HL-60 (cell line): ENCODE measurements at regions not wholly inside any gene's neighbourhood (a gene's known extent, or its start where the extent isn't known, plus 50 kb on each side); places are given as distances from the start of the nearest gene placed in this dataset.

Experiments used
- DNase-seq, 2 experiments: peaks; one replicate each; pipeline ENCODE4 v3.0.0-alpha.2; 2010 to 2020; ENCODE audit warnings: low read depth in 1 of 2, low spot score in 1 of 2
- H3K27ac ChIP-seq: fragments of 250-450 bp; sonication (Bioruptor Pico); replicated peaks from 2 replicates; pipeline ENCODE4 v1.5.1; 2020; ENCODE audit warnings: mild to moderate bottlenecking, moderate library complexity
- H3K27me3 ChIP-seq: fragments of 250-450 bp; sonication (Bioruptor Pico); 2 replicates; pipeline ENCODE4 v1.5.1; 2021; ENCODE audit warnings: mild to moderate bottlenecking, moderate library complexity; ENCODE audit not compliant: insufficient read depth, poor library complexity, severe bottlenecking
- H3K4me3 ChIP-seq: replicated peaks from 2 replicates; pipeline ENCODE4 v1.5.1; 2011; ENCODE audit warnings: mild to moderate bottlenecking, control low read depth, low read length; ENCODE audit not compliant: insufficient read depth
- GABPA ChIP-seq: IDR thresholded peaks from 2 replicates; pipeline ENCODE4 v1.6.1; 2012; ENCODE audit warnings: low read depth
- POLR2AphosphoS5 ChIP-seq: IDR thresholded peaks from 2 replicates; pipeline ENCODE4 v1.6.1; 2012; ENCODE audit warnings: low read depth
- SPI1 ChIP-seq: IDR thresholded peaks from 2 replicates; pipeline ENCODE4 v1.6.1; 2012; ENCODE audit warnings: low read depth, mild to moderate bottlenecking, borderline replicate concordance
- TF ChIP-seq, protein P1 (sequence below): IDR thresholded peaks from 2 replicates; pipeline ENCODE4 v1.6.1; 2012; ENCODE audit warnings: low read depth; ENCODE audit not compliant: insufficient replicate concordance
- TF ChIP-seq, protein P2 (sequence below): IDR thresholded peaks from one replicate; pipeline ENCODE4 v1.5.1; 2011; ENCODE audit warnings: low read length, control low read depth, inconsistent platforms; ENCODE audit not compliant: insufficient read depth

DNA sequence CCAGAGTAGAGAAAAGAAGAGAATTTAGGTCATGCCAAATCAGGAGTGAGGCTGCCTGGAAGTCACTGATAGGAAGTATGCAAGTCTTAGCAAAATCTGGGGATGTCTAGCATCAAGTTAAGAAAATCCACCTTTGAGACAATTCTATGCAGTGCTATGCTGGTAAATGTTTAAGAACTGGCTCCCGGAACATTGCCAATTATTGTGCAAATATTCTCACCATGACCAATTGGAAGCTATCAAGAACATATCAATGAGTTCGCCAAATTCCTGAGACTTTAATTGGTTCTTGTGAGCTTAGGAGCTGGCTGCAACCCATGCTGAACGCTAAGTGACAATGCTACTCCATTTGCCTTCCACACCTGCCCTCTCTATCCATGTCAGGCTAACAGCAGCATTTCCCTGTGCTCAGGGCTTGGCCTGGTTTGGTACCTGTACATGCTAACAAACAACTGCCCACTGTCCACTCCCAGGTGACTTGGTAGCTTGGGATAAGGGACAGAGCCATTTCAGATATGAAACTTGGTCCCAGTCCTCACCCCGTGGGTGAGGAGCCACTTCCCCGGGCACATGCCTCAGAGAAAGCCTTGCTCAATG is 172.9 kb upstream of the KLHL29 start:
- no peak overlapping the region for H3K4me3 ChIP-seq
- no peak for DNase-seq
- H3K27ac ChIP-seq: no peak overlapping the region
- TF ChIP-seq, protein P1, sequence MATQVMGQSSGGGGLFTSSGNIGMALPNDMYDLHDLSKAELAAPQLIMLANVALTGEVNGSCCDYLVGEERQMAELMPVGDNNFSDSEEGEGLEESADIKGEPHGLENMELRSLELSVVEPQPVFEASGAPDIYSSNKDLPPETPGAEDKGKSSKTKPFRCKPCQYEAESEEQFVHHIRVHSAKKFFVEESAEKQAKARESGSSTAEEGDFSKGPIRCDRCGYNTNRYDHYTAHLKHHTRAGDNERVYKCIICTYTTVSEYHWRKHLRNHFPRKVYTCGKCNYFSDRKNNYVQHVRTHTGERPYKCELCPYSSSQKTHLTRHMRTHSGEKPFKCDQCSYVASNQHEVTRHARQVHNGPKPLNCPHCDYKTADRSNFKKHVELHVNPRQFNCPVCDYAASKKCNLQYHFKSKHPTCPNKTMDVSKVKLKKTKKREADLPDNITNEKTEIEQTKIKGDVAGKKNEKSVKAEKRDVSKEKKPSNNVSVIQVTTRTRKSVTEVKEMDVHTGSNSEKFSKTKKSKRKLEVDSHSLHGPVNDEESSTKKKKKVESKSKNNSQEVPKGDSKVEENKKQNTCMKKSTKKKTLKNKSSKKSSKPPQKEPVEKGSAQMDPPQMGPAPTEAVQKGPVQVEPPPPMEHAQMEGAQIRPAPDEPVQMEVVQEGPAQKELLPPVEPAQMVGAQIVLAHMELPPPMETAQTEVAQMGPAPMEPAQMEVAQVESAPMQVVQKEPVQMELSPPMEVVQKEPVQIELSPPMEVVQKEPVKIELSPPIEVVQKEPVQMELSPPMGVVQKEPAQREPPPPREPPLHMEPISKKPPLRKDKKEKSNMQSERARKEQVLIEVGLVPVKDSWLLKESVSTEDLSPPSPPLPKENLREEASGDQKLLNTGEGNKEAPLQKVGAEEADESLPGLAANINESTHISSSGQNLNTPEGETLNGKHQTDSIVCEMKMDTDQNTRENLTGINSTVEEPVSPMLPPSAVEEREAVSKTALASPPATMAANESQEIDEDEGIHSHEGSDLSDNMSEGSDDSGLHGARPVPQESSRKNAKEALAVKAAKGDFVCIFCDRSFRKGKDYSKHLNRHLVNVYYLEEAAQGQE: no peak
- TF ChIP-seq POLR2AphosphoS5 (no peak), GABPA (no peak), SPI1 (no peak)
- TF ChIP-seq, protein P2, sequence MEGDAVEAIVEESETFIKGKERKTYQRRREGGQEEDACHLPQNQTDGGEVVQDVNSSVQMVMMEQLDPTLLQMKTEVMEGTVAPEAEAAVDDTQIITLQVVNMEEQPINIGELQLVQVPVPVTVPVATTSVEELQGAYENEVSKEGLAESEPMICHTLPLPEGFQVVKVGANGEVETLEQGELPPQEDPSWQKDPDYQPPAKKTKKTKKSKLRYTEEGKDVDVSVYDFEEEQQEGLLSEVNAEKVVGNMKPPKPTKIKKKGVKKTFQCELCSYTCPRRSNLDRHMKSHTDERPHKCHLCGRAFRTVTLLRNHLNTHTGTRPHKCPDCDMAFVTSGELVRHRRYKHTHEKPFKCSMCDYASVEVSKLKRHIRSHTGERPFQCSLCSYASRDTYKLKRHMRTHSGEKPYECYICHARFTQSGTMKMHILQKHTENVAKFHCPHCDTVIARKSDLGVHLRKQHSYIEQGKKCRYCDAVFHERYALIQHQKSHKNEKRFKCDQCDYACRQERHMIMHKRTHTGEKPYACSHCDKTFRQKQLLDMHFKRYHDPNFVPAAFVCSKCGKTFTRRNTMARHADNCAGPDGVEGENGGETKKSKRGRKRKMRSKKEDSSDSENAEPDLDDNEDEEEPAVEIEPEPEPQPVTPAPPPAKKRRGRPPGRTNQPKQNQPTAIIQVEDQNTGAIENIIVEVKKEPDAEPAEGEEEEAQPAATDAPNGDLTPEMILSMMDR: no peak
- no peaks in the 10 kb centered on the region for H3K27me3 ChIP-seq

DNA sequence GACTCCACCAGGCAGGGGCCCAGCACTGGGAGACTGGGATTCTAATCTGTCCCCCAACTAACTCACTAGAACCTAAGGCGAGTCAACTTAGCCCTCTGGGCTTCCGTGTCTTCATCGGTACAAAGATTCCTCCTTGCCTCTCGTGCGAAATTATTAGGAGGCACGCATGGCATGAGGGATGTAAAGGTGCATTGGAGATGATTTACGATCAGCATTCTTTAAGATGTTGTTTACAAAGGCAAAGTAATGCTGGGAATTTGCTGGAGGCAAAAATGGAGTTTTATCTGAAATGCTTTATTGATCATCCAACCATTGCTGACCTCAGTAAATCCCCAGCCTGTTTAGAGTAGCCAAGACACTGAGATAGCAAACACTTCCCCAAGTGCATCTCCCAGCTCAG is 171.8 kb upstream of the KLHL29 start:
- H3K27ac ChIP-seq: no peak overlapping the region
- no peaks in the 10 kb centered on the region for H3K27me3 ChIP-seq
- TF ChIP-seq, protein P1: no peak
- TF ChIP-seq, protein P2: no peak
- TF ChIP-seq POLR2AphosphoS5: no peak
- no peak for TF ChIP-seq SPI1
- no peak overlapping the region for H3K4me3 ChIP-seq
- DNase-seq: no peak

DNA sequence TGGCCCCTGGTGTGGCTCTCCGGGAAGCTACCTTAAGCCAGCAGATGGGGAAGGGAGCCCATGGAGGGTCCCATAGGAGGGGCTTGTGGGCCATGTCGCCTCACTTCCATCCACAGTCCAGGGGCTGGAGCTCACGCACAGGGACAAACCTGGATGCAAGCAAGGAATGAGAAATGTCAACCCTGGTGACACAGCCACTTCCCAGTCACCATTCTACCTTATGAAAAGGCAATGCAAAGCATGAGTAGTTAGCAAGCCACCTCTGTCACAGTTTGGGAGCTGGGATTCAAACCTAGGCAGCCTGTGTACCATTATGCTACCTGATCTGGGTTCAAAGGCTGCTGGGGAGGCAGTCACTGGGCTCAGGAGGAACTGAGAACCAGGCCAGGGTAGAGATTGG is 170.0 kb upstream of the KLHL29 start:
- H3K4me3 ChIP-seq: no peak overlapping the region
- TF ChIP-seq POLR2AphosphoS5: no peak
- TF ChIP-seq, protein P1: no peak
- no peak for TF ChIP-seq SPI1
- TF ChIP-seq GABPA: no peak
- TF ChIP-seq, protein P2: no peak
- no peak overlapping the region for H3K27ac ChIP-seq
- H3K27me3 ChIP-seq: no peaks in the 10 kb centered on the region
- no peak for DNase-seq
